ENCODE measurements at regions not wholly inside any gene's neighbourhood (a gene's known extent, or its start where the extent isn't known, plus 50 kb on each side); places are given as distances from the start of the nearest gene placed in this dataset.
"Not testable (repeated sequence)": the region's sequence is repeated elsewhere in the genome, so short reads cannot be mapped to it uniquely, and the experiment has no call there.

DNA sequence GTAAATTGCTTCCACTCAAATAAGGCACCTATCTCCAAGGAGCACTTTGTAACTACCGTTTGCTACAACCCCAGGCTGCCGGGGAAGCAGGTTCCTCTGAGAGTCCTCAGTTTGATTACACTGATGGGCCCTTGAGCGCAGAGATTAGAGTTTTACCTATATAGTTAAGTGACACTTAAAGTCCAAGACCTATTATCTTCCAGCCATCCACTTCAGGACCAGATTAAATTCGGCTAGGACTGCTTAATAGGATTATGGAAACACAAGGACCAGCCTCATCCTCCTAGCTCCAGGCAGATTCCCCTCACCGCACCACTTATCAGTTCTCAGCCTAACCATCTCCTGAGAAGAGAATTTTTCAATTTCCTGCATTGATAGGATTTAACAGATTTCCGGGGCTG is 64.7 kb upstream of the TIAM2 start:
- DNase-seq (ENCODE audit: low read depth) = no peak
- H3K4me3 ChIP-seq (ENCODE audit: low read depth, low read length) = no peak overlapping the region
- TF ChIP-seq, protein P1, sequence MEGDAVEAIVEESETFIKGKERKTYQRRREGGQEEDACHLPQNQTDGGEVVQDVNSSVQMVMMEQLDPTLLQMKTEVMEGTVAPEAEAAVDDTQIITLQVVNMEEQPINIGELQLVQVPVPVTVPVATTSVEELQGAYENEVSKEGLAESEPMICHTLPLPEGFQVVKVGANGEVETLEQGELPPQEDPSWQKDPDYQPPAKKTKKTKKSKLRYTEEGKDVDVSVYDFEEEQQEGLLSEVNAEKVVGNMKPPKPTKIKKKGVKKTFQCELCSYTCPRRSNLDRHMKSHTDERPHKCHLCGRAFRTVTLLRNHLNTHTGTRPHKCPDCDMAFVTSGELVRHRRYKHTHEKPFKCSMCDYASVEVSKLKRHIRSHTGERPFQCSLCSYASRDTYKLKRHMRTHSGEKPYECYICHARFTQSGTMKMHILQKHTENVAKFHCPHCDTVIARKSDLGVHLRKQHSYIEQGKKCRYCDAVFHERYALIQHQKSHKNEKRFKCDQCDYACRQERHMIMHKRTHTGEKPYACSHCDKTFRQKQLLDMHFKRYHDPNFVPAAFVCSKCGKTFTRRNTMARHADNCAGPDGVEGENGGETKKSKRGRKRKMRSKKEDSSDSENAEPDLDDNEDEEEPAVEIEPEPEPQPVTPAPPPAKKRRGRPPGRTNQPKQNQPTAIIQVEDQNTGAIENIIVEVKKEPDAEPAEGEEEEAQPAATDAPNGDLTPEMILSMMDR (conservative IDR thresholded peaks at IDR 0.05; ENCODE audit: low read depth, low read length) = no peak

GRCh38 chr6:154931711-154932424 is 63.2 kb upstream of the TIAM2 start:
- TF ChIP-seq, protein P1 (conservative IDR thresholded peaks at IDR 0.05; ENCODE audit: low read depth, low read length) = no peak
- no peak overlapping the region for H3K4me3 ChIP-seq (ENCODE audit: low read depth, low read length)
- peak; percentile 37 for DNase-seq (ENCODE audit: low read depth)

DNA sequence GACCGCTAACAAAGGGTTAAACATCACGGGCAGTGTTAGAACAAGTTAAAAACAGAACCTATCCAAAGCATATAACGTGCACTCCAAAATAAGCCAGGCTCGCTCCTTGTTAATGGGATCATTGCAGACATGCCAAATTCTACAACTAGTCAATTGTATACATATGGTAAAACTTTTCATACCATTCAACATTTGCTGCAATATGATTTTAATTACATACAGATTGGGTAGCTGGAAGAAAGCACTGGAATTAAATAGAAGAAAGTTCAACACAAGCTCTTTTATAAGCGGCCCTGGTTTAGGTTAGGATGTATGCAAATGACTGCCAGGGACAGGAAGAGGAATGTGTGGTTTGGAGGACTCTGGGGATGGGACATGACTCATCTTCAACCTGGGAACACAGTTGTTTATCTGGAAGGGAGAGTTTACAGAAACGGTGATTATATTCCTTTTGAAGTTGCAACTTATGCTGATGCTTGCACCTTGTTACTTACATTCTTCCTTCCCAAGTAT is 62.5 kb upstream of the TIAM2 start:
- TF ChIP-seq, protein P1 (conservative IDR thresholded peaks at IDR 0.05; ENCODE audit: low read depth, low read length) = no peak
- H3K4me3 ChIP-seq (ENCODE audit: low read depth, low read length) = no peak overlapping the region

DNA sequence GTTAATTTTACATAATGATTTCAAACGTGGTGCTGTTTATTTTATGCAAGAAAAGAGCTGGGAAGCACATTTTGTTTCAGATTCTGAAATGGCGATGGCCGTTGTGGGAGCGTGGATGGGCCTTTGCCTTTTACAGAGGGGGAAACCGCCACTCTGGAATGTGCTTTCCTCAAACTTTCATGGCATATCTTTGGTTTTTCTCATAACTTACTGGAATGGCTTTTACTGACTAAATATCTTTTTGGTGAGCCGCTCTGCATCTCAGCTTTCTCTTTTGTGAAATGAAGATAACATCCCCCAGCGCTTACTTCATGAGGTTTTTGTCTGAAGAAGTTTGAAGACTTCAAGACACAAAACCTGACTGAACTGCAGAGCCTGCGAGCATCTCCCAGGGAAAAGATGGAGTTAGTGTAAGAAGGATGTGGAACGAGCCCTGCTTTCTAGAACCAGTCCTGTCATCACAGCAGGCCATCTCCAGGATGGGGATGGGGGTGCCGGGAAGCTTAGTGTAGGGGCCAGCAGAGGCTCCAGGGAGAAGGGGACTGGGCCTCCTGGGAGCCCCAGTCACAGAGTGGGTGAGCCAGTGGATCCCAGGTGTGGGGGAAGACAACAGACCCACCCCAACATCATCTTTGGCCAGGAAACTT is 61.8 kb upstream of the TIAM2 start:
- no peak overlapping the region for H3K4me3 ChIP-seq (ENCODE audit: low read depth, low read length)
- DNase-seq (ENCODE audit: low read depth) = peak; percentile 47
- TF ChIP-seq, protein P1 (conservative IDR thresholded peaks at IDR 0.05; ENCODE audit: low read depth, low read length) = no peak

More for the DNA sequence above, 62.5 kb upstream of the TIAM2 start:
- DNase-seq (ENCODE audit: low read depth) = peak; percentile 68

DNA sequence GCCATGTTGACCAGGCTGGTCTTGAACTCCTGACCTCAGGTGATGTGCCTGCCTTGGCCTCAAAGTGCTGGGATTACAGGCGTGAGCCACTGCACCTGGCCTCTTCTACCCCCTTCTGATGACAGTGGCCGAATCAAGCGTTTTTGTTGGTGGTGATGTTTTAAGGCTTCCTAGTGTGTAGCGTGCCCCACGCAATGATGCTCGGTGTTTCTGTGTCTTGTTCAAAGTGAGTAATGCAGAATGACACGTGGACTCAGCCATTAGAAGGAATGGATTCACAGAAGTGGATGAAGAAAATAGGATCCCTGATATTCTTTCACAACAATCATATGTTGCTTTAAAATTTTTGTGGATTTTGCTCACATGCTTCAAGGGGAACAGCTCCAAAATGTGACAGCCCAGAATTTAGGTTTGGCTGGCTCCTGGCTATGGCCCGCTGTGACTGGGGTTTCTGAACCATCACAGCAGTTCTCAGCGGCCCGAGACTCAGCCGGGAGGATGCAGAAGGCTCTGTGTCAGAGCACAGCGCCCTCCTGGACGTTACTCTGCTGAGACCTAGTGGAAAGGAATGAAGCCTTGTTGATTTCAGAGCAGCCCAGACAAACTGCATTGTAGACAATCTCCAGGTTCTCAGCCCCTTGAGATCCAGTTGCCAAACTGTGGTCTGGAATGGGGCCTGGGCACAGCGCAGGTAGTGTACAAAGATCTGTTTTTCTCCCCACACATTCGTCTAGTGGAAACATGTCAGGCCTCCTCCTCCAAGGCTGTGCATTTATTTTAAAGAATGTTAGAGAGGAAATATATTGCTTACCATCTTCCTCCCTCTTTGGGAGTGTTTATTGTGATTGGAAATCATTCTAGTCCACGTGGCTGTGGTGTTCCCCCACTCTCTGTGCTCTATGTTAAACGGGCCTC is 57.6 kb upstream of the TIAM2 start:
- peak overlapping the region; percentile 16 for H3K4me3 ChIP-seq (ENCODE audit: low read depth, low read length)
- DNase-seq (ENCODE audit: low read depth) = peak; percentile 68
- TF ChIP-seq, protein P1 (conservative IDR thresholded peaks at IDR 0.05; ENCODE audit: low read depth, low read length) = peak; percentile 56

DNA sequence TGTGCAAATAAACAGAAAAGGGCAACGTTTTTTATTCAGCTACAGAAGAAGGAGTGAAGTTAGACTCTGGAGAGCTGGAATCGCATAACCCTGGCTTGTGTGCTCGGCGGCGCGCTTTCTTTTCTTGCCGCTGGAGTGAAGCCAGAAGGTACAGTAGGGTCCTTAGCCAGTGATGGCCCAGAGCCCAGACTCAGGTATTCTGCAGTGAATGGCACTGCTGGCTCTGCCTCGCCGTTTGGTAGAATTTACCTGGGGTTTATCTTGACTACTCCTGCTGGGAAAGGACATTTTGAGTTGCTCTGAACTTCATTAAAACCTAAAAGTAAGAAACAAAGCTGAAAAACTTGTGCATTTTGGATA is 56.9 kb upstream of the TIAM2 start:
- TF ChIP-seq, protein P1 (conservative IDR thresholded peaks at IDR 0.05; ENCODE audit: low read depth, low read length) = no peak

GRCh38 chr6:154938727-154939285 is 56.3 kb upstream of the TIAM2 start:
- DNase-seq (ENCODE audit: low read depth); H3K4me3 ChIP-seq (ENCODE audit: low read depth, low read length): not testable (repeated sequence)

More for the DNA sequence above, 56.9 kb upstream of the TIAM2 start:
- no peak for DNase-seq (ENCODE audit: low read depth)
- peak overlapping the region; percentile 16 for H3K4me3 ChIP-seq (ENCODE audit: low read depth, low read length)
